SJCRH30 (cell line): ENCODE measurements at regions not wholly inside any gene's neighbourhood (a gene's known extent, or its start where the extent isn't known, plus 50 kb on each side); places are given as distances from the start of the nearest gene placed in this dataset.
"Not testable (repeated sequence)": the region's sequence is repeated elsewhere in the genome, so short reads cannot be mapped to it uniquely, and the experiment has no call there.

Experiments
- DNase-seq, 2 experiments: peaks; one replicate each; pipeline ENCODE4 v3.0.0-alpha.2; 2015 to 2020
- H3K27ac ChIP-seq: fragments of 250-450 bp; sonication (Bioruptor Pico); 2 replicates; pipeline ENCODE4 v1.5.1; 2020; ENCODE audit warnings: mild to moderate bottlenecking, moderate library complexity
- H3K27me3 ChIP-seq: fragments of 250-450 bp; sonication (Bioruptor Pico); 2 replicates; pipeline ENCODE4 v1.5.1; 2020; ENCODE audit warnings: mild to moderate bottlenecking, moderate library complexity
- H3K36me3 ChIP-seq: fragments of 250-450 bp; sonication (Bioruptor Pico); 2 replicates; pipeline ENCODE4 v1.5.1; 2020; ENCODE audit warnings: mild to moderate bottlenecking, moderate library complexity
- H3K4me1 ChIP-seq: fragments of 250-450 bp; sonication (Bioruptor Pico); 2 replicates; pipeline ENCODE4 v1.5.1; 2020; ENCODE audit warnings: mild to moderate bottlenecking, moderate library complexity
- H3K4me3 ChIP-seq: fragments of 250-450 bp; sonication (Bioruptor Pico); 2 replicates; pipeline ENCODE4 v1.5.1; 2020; ENCODE audit warnings: mild to moderate bottlenecking, moderate library complexity
- H3K9me3 ChIP-seq: fragments of 250-450 bp; sonication (Bioruptor Pico); replicated peaks from 2 replicates; pipeline ENCODE4 v1.5.1; 2020; ENCODE audit warnings: mild to moderate bottlenecking, moderate library complexity

DNA sequence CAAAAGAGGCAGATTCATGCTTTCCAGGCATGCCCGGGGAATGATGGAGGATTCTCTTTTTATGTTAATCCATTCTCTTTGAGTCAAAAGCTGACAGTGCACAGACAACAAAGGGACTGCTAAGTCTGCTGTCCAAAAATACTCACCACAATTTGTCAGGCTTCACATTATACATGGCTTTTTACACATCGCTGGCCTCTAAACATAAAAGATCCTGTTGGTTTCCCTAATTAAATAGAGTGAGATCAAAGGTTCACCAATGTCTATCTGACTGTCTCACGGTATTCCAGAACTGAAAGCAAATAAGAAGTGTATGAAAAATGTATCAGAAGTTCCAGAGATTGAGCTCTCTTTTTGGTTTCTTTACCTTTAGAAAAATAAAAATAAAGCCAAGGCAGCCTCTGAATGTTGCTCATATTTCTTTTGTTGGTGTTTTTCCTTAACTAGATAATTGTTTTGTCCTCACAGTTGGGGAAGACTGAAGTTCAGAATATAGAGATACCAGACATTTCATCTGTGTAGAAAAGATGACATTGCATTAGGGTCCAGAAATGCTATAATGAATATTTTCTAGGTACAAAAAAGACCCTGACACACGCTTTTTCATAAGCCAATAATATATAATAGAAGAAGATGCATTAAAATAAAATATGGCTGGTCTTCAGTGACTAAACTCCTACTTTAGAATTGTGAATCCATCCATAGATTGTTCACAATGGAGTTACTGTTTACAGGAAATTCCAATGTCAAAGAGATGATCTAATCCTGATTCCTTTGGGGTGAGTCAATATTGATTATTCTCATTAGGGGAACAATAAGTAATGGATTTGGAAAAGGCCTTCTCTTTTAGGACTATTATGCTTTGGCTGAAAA is 688.2 kb upstream of the CDH6 start:
- Histone ChIP-seq H3K27me3 (no peaks in the 10 kb centered on the region), H3K4me3 (no peak overlapping the region), H3K4me1 (peaks cover 16% of the 10 kb centered on the region), H3K9me3 (no peaks in the 10 kb centered on the region), H3K36me3 (no peaks in the 10 kb centered on the region), H3K27ac (peak overlapping the region; percentile 73)
- peak in 1 of 2 experiments; percentile 26 for DNase-seq

DNA sequence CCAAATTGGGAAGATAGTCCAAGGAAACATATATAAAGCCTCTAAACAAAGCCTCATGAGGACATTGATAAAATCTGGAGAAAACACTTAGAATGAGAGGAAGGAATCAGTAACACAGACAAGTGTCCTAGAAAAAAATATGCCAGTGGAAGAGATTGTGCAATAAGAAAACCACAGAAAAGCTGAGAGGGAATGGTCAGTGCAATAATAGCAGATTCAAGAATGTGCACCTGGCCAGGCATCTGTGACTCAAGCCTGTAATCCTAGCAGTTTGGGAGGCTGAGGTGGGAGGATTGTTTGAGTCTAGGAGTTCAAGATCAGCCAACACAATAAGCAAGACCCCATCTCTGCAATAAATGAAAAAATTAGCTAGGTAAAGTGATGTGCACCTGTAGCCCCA is 691.2 kb upstream of the CDH6 start:
- H3K27me3 ChIP-seq: no peaks in the 10 kb centered on the region
- H3K27ac ChIP-seq: no peak overlapping the region
- H3K4me3 ChIP-seq: no peak overlapping the region
- no peaks in the 10 kb centered on the region for H3K36me3 ChIP-seq
- peak in 1 of 2 experiments; percentile 13 for DNase-seq
- H3K4me1 ChIP-seq: peaks cover 16% of the 10 kb centered on the region
- H3K9me3 ChIP-seq: no peaks in the 10 kb centered on the region

DNA sequence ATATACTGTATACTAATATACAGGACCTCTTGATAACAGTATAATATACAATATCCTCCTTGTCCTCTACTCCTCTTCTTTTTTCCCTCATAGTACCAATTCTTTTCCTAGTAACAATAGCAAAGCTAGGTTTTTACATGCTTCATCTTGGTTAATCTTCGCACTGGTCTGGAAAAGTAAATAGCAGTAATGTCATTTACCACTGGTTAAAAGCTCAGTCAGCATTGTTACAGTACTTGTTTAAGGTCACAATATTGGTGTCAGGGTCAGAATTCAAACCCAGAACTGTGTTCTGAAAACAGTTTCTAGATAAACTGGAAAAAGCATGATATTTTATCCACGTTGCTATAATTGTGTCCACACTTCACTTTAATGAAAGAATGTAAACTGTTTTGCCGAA is 692.4 kb upstream of the CDH6 start:
- H3K9me3 ChIP-seq: no peaks in the 10 kb centered on the region
- DNase-seq: no peak
- no peaks in the 10 kb centered on the region for H3K27me3 ChIP-seq
- peaks cover 15% of the 10 kb centered on the region for H3K4me1 ChIP-seq
- H3K4me3 ChIP-seq: no peak overlapping the region
- H3K36me3 ChIP-seq: no peaks in the 10 kb centered on the region
- H3K27ac ChIP-seq: no peak overlapping the region

DNA sequence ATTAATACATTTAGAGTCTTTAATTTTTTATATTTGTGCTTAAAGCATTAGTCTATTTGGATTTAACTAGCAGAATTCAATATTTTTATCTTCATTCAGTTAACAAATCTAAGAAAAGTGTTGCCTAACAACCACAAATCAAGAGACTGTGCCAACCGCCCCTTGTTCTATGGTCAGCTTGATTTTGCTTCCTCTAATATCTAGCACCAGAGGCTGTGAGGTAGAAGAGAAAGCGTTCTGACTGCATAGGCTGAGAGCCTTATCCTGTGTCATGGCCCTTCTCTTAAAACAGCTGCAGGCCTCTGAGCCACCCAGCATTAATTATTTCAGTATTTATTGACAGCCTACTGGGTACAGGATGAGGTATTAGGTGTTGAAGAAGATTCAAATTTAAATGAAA is 693.0 kb upstream of the CDH6 start:
- Histone ChIP-seq H3K27ac (no peak overlapping the region), H3K4me3 (no peak overlapping the region), H3K36me3 (no peaks in the 10 kb centered on the region), H3K4me1 (peaks cover 9% of the 10 kb centered on the region), H3K27me3 (no peaks in the 10 kb centered on the region), H3K9me3 (no peaks in the 10 kb centered on the region)
- DNase-seq: no peak

DNA sequence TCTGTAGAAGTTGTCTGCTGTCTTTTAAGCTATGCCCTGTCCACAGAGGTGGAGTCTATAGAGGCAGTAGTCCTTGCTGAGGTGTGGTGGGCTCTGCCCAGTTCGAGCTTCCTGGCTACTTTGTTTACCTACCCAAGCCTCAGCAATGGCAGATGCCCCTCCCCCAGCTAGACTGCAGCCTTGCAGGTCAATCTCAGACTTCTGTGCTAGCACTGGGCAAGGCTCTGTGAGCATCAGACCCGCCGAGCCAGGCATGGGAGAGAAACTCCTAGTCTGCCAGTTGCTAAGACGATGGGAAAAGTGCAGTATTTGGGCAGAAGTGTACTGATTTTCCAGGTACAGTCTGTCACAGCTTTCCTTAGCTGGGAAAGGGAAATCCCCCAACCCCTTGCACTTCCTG is 694.1 kb upstream of the CDH6 start:
- no peak for DNase-seq
- Histone ChIP-seq H3K4me1 (peaks cover 3% of the 10 kb centered on the region; the same call in 1 of the 2 replicates), H3K27me3 (no peaks in the 10 kb centered on the region), H3K9me3 (no peaks in the 10 kb centered on the region), H3K4me3 (no peak overlapping the region), H3K36me3 (no peaks in the 10 kb centered on the region), H3K27ac (no peak overlapping the region)

DNA sequence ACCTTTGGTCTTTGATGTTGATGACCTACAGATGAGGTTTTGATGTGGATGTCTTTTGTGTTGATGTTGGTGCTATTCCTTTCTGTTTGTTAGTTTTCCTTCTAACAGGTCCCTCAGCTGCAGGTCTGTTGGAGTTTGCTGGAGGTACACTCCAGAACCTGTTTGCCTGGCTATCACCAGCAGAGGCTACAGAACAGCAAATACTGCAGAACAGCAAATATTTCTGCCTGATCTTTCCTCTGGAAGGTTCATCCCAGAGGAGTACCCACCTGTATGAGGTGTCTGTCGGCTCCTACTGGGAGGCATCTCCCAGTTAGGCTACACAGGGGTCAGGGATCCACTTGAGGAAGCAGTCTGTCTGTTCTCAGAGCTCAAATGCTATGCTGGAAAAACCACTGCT is 694.5 kb upstream of the CDH6 start:
- H3K4me3 ChIP-seq: no peak overlapping the region

DNA sequence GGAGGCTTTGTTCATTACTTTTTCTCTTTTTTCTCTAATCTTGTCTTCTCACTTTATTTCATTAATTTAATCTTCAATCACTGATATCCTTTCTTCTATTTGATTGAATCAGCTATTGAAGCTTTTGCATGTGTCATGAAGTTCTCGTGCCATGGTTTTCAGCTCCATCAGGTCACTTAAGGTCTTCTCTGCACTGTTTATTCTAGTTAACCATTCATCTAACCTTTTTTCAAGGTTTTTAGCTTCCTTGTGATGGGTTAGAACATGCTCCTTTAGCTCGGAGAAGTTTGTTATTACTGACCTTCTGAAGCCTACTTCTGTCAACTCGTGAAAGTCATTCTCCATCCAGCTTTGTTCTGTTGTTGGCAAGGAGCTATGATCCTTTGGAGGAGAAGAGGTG is 695.0 kb upstream of the CDH6 start:
- not testable (repeated sequence) for H3K4me3 ChIP-seq, DNase-seq, H3K9me3 ChIP-seq, H3K27ac ChIP-seq, H3K27me3 ChIP-seq, H3K36me3 ChIP-seq, H3K4me1 ChIP-seq

More for the DNA sequence above, 694.5 kb upstream of the CDH6 start:
- Histone ChIP-seq H3K27ac (no peak overlapping the region), H3K27me3 (no peaks in the 10 kb centered on the region), H3K9me3 (no peaks in the 10 kb centered on the region), H3K4me1 (peaks cover 3% of the 10 kb centered on the region; the same call in 1 of the 2 replicates), H3K36me3 (no peaks in the 10 kb centered on the region)
- no peak for DNase-seq

DNA sequence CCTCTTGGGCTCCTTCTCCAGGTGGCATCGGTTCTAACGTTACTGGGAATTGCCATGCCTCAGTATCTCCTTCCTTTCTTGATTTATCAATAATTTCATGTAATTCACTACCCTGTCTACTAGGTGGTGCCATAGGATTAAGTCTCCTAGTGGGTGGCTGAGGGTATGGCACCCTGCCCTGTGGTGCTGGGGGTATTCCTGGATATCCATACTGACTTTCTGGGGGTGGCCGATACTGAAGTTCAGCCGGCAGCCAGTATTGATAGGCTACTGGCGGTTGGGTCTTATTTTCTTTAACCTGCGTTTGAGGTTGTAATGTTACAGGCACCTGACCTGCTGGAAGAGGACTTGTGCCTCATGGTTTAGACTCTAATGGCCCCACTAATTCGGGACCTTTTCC is 699.4 kb upstream of the CDH6 start:
- not testable (repeated sequence) for H3K27ac ChIP-seq, H3K4me3 ChIP-seq, H3K36me3 ChIP-seq, H3K9me3 ChIP-seq, H3K27me3 ChIP-seq, DNase-seq, H3K4me1 ChIP-seq

DNA sequence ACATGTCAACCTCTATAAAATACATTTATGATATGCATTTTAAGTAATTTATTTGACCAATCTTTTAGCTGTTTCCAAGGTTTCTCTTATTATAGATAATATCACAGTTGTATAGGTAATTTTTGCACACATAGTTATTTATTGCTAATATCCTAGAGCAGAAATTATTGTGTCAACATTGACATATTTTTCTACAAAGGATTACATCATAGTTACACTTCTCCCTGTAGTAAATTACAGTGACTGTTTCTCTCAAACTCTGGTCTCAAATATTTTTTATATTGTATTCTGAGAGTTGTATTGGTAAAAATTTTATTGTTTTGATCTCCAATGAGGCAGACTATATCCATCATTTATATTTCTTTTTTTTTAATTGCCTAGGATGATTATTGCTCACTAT is 714.4 kb upstream of the CDH6 start:
- H3K4me1 ChIP-seq: no peaks in the 10 kb centered on the region
- no peak for DNase-seq
- H3K4me3 ChIP-seq: no peak overlapping the region
- H3K9me3 ChIP-seq: no peaks in the 10 kb centered on the region
- H3K27me3 ChIP-seq: no peaks in the 10 kb centered on the region
- no peaks in the 10 kb centered on the region for H3K36me3 ChIP-seq
- H3K27ac ChIP-seq: no peak overlapping the region

DNA sequence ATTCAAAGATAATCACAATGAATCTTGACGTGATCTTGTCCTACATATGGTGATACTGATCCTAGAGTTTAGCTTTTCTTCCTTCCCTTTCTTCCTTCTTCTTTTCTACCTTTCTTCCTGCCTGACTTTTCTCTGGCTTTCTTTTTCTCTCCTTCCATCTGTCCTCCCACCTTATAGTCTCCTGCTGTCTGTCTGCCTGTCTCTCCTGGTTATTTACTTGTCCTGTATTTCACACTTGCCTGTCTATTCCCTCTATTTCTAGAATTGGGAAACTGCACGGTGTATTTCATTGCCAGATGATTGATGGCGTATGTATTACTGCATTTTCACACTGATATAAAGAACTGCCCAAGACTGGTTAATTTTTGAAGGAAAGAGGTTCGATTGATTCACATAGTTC is 718.1 kb upstream of the CDH6 start:
- Histone ChIP-seq H3K27me3 (no peaks in the 10 kb centered on the region), H3K9me3 (no peaks in the 10 kb centered on the region), H3K4me1 (no peaks in the 10 kb centered on the region), H3K36me3 (no peaks in the 10 kb centered on the region), H3K27ac (no peak overlapping the region), H3K4me3 (no peak overlapping the region)
- DNase-seq: no peak

DNA sequence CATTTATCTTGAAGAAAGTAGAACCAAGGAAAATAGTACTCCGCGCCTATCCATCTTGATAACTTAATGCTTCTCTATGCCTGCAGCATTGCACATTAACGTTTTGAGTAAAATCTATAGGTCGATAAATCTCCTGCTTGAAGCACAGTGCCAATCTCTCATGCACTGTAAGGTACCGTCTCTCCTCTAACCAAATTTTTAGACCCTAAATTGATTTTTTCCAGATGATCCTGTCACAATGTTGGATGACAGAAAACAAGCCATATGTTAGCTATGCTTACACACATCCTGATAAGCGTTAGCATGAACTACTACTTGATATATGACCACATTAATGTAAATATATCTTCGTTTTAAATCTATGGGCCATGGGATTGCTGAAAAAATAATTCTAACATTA is 723.8 kb upstream of the CDH6 start:
- H3K9me3 ChIP-seq: no peaks in the 10 kb centered on the region
- DNase-seq: no peak
- H3K27ac ChIP-seq: no peak overlapping the region
- H3K27me3 ChIP-seq: no peaks in the 10 kb centered on the region
- H3K4me1 ChIP-seq: no peaks in the 10 kb centered on the region
- H3K4me3 ChIP-seq: no peak overlapping the region
- no peaks in the 10 kb centered on the region for H3K36me3 ChIP-seq

DNA sequence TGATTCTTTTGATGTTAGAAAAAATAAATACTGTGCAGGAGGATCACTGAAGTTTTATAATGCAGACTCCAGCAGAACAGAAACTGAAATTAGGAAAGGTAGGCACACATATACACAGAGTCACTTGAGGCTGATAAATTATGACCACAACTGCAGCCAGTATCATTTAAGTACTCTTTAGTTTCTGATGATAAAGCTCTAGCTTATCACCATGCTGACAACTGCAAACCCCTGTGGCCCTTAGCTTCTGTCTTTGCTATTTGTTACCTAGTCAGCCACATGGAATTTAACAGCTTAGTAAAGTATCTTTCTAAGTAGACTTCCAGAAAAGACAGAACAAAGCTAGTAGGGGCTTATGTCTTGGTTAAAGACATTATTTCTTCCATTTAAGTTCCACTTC is 734.8 kb upstream of the CDH6 start:
- Histone ChIP-seq H3K4me3 (no peak overlapping the region), H3K27me3 (no peaks in the 10 kb centered on the region), H3K36me3 (no peaks in the 10 kb centered on the region), H3K27ac (no peak overlapping the region), H3K9me3 (no peaks in the 10 kb centered on the region), H3K4me1 (no peaks in the 10 kb centered on the region)
- no peak for DNase-seq

DNA sequence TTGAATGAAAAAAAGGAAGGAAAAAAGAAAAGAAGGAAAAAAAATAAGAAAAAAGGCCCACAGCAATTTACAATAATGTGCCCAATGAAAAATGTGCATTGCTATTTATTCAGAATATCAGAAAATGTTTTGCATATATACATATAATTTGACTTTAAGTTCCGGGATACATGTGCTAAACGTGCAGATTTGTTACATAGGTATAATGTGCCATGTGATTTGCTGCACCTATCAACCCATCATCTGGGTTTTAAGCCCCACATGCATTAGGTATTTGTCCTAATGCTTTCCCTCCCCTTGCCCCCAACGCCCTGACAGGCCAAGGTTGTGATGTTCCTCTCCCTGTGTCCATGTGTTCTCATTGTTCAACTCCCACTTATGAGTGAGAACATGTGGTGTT is 738.0 kb upstream of the CDH6 start:
- DNase-seq, H3K4me1 ChIP-seq, H3K36me3 ChIP-seq, H3K27me3 ChIP-seq, H3K9me3 ChIP-seq, H3K27ac ChIP-seq, H3K4me3 ChIP-seq: not testable (repeated sequence)

DNA sequence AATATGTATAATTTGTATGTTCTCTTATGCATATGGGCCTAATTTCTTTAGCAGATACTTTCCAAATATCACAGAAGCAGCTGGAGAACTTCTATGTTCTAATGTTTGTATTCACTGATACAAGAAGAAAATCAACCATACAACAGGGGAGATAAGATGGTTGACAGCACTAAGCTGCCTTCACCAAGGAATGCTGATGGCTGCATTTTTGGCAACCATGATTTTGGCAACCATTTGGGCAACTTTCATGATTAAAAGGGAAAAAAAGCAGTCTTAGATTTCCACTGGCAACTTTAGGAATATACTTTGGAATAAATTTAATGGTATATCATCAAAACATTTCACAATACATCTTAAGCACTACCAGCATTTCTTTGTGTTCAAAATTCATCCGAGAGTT is 740.3 kb upstream of the CDH6 start:
- no peaks in the 10 kb centered on the region for H3K4me1 ChIP-seq
- H3K36me3 ChIP-seq: no peaks in the 10 kb centered on the region
- no peaks in the 10 kb centered on the region for H3K27me3 ChIP-seq
- DNase-seq: no peak
- H3K9me3 ChIP-seq: no peaks in the 10 kb centered on the region
- H3K27ac ChIP-seq: no peak overlapping the region
- H3K4me3 ChIP-seq: no peak overlapping the region

DNA sequence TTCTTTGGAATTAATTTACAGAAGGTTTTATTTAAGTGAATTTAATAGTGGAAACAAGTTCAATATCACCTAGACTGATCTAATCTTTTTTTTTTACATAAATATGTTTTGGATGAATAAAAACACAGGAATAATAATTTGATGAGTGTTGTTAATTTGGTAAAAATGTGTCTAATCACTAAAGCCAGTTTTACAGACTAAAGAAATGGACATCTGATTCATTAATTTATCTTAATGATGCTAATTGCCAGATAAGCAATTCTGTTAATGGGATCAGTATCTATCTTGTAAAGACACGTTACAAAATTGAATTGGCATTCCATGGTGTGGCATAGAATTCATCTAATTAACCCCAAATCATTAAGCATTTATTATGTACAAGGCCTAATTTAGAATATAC is 743.3 kb upstream of the CDH6 start:
- no peaks in the 10 kb centered on the region for H3K9me3 ChIP-seq
- H3K27me3 ChIP-seq: no peaks in the 10 kb centered on the region
- DNase-seq: no peak
- H3K36me3 ChIP-seq: no peaks in the 10 kb centered on the region
- no peak overlapping the region for H3K4me3 ChIP-seq
- H3K27ac ChIP-seq: no peak overlapping the region
- H3K4me1 ChIP-seq: no peaks in the 10 kb centered on the region

DNA sequence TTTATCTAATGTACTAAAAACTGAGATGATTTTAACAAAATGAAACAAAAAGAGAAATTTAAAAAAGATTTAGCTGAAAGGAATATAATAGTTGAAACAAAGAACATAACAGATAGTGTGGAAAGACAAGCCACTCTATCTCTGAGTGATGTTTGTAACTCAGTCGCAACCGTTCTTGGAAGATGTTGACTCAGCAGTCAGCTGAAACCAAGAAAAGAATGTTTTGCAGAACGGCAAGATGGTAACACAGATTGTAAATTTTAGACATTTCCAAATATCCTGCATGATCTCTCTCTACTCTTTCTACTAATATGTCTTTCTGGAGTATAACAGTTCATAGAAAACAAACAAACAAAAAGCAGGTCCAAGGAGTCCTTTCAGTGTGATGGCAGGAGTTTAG is 746.1 kb upstream of the CDH6 start:
- Histone ChIP-seq H3K36me3 (no peaks in the 10 kb centered on the region), H3K27ac (no peak overlapping the region), H3K4me1 (no peaks in the 10 kb centered on the region), H3K4me3 (no peak overlapping the region), H3K9me3 (no peaks in the 10 kb centered on the region), H3K27me3 (peaks cover 3% of the 10 kb centered on the region; the same call in 1 of the 2 replicates)
- no peak for DNase-seq
